ELR (cell line): ENCODE measurements at regions not wholly inside any gene's neighbourhood (a gene's known extent, or its start where the extent isn't known, plus 50 kb on each side); places are given as distances from the start of the nearest gene placed in this dataset.

Experiments
- DNase-seq: peaks from one replicate; pipeline ENCODE4 v3.0.0-alpha.2; 2015; ENCODE audit warnings: low read depth

GRCh38 chr2:239455436-239456203, 54.8 kb upstream of the HDAC4 start:
- no peak for DNase-seq

GRCh38 chr2:239454507-239454906, 53.7 kb upstream of the HDAC4 start:
- no peak for DNase-seq
